Naive B cell (primary cell): ENCODE measurements at regions not wholly inside any gene's neighbourhood (a gene's known extent, or its start where the extent isn't known, plus 50 kb on each side); places are given as distances from the start of the nearest gene placed in this dataset.
"Not testable (repeated sequence)": the region's sequence is repeated elsewhere in the genome, so short reads cannot be mapped to it uniquely, and the experiment has no call there.

Source experiments
- ATAC-seq, 2 donors: fragments of 150-1000 bp; cut with Tn5 transposase; 2 replicates each; pipeline ENCODE4 v1.10.0; 2021; ENCODE audit warnings: low read depth in 2 of 2, mild to moderate bottlenecking in 2 of 2, moderate library complexity in 2 of 2
- DNase-seq: peaks from one replicate; pipeline ENCODE4 v3.0.0; 2022
- H3K27ac Mint-ChIP-seq, 6 donors: one replicate each; pipeline ENCODE4 v1.8.0; 2020 to 2022; ENCODE audit warnings: mild to moderate bottlenecking in 6 of 6, mixed read lengths in 6 of 6, moderate library complexity in 5 of 6, inconsistent platforms in 2 of 6
- H3K27me3 Mint-ChIP-seq, 3 donors: one replicate each; pipeline ENCODE4 v1.8.0; 2021 to 2022; ENCODE audit warnings: mixed read lengths in 3 of 3, mild to moderate bottlenecking in 1 of 3
- H3K36me3 Mint-ChIP-seq, 2 donors: one replicate each; pipeline ENCODE4 v1.8.0; 2020 to 2022; ENCODE audit warnings: mixed read lengths in 2 of 2, inconsistent platforms in 1 of 2, mild to moderate bottlenecking in 1 of 2
- H3K4me1 Mint-ChIP-seq, 3 donors: one replicate each; pipeline ENCODE4 v1.8.0; 2020 to 2022; ENCODE audit warnings: mixed read lengths in 3 of 3, inconsistent platforms in 1 of 3, mild to moderate bottlenecking in 1 of 3, moderate library complexity in 1 of 3
- H3K4me3 Mint-ChIP-seq, 8 donors: one replicate each; pipeline ENCODE4 v1.8.0; 2020 to 2022; ENCODE audit warnings: mild to moderate bottlenecking in 8 of 8, mixed read lengths in 8 of 8, moderate library complexity in 8 of 8, inconsistent platforms in 2 of 8
- H3K9me3 Mint-ChIP-seq, 7 donors: one replicate each; pipeline ENCODE4 v1.8.0; 2020 to 2022; ENCODE audit warnings: mixed read lengths in 7 of 7, mild to moderate bottlenecking in 5 of 7, inconsistent platforms in 2 of 7, moderate library complexity in 1 of 7

GRCh38 chr10:9825491-9826018 is 1192.1 kb upstream of the CELF2 start:
- peaks cover 0 to 2% (median 0%) of the 10 kb centered on the region in 3 donors for H3K4me1 Mint-ChIP-seq
- no peak overlapping the region for H3K4me3 Mint-ChIP-seq
- no peaks in the 10 kb centered on the region for H3K36me3 Mint-ChIP-seq
- no peak for ATAC-seq
- no peak for DNase-seq
- H3K27ac Mint-ChIP-seq, result no peak overlapping the region
- peaks cover 0 to 5% (median 0%) of the 10 kb centered on the region in 7 donors for H3K9me3 Mint-ChIP-seq
- H3K27me3 Mint-ChIP-seq, result peaks cover 0 to 4% (median 0%) of the 10 kb centered on the region in 3 donors

GRCh38 chr10:9828110-9828509 is 1189.6 kb upstream of the CELF2 start:
- Mint-ChIP-seq H3K36me3 (no peaks in the 10 kb centered on the region), H3K4me1 (peaks cover 0 to 2% (median 0%) of the 10 kb centered on the region in 3 donors), H3K4me3 (no peak overlapping the region), H3K27me3 (peaks cover 0 to 4% (median 0%) of the 10 kb centered on the region in 3 donors), H3K27ac (no peak overlapping the region), H3K9me3 (peaks cover 0 to 6% (median 3%) of the 10 kb centered on the region in 7 donors)
- ATAC-seq, result no peak
- no peak for DNase-seq

GRCh38 chr10:9833942-9834341 is 1183.7 kb upstream of the CELF2 start:
- no peaks in the 10 kb centered on the region for H3K27me3 Mint-ChIP-seq
- H3K27ac Mint-ChIP-seq, result no peak overlapping the region
- peaks cover under 1 to 10% (median 4%) of the 10 kb centered on the region in 7 donors for H3K9me3 Mint-ChIP-seq
- H3K4me3 Mint-ChIP-seq, result no peak overlapping the region
- H3K36me3 Mint-ChIP-seq, result peaks cover 0 to 3% of the 10 kb centered on the region in 2 donors
- ATAC-seq (no peak), DNase-seq (no peak)
- no peaks in the 10 kb centered on the region for H3K4me1 Mint-ChIP-seq

DNA sequence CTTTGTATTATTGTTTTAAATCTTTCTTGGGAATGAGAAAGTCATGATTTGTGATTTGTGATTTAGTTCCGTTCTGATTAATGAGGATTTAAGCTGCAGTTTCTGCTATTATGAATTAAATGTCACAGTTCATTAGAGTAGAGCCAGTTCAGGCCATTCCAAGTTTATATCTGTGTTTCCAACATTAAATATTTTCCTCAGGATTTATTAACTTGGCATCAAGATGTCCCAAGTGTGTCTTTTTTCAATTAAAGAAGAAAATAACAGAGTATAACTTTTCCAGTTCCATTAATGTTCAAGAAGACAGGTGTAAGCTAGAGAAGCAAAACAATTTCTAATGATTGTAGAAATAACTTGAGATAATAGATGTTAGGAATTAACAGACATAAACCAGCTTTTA is 1183.2 kb upstream of the CELF2 start:
- DNase-seq (no peak), ATAC-seq (no peak)
- Mint-ChIP-seq H3K9me3 (peaks cover 4 to 13% (median 6%) of the 10 kb centered on the region in 7 donors), H3K27me3 (no peaks in the 10 kb centered on the region), H3K4me3 (no peak overlapping the region), H3K36me3 (peaks cover 3 to 8% of the 10 kb centered on the region in 2 donors), H3K4me1 (no peaks in the 10 kb centered on the region), H3K27ac (no peak overlapping the region)

DNA sequence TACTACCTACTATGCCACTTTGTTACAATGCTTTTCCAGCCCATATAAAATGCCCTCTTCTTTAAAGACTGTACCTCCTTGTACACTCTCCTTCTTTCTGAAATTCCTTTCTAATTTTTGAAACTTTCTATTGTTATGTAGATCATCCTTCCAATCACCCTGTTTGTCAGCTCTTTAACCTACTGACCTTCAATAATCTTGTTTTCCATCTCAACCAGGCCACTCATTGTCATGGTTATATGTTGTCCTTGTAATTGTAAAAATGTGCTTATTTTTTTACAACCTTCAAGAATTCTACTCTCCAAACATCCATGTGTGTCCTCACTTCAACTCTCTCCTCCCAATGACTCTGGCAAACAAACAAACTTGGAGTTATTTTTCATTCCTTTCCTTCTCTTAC is 1172.6 kb upstream of the CELF2 start:
- peaks cover 0 to 13% of the 10 kb centered on the region in 2 donors for H3K36me3 Mint-ChIP-seq
- peaks cover 12 to 24% (median 21%) of the 10 kb centered on the region in 7 donors for H3K9me3 Mint-ChIP-seq
- no peaks in the 10 kb centered on the region for H3K27me3 Mint-ChIP-seq
- peak overlapping the region in 1 of 6 donors; percentile 73 for H3K27ac Mint-ChIP-seq
- H3K4me1 Mint-ChIP-seq, result no peaks in the 10 kb centered on the region
- H3K4me3 Mint-ChIP-seq, result no peak overlapping the region
- DNase-seq, result no peak
- no peak for ATAC-seq

DNA sequence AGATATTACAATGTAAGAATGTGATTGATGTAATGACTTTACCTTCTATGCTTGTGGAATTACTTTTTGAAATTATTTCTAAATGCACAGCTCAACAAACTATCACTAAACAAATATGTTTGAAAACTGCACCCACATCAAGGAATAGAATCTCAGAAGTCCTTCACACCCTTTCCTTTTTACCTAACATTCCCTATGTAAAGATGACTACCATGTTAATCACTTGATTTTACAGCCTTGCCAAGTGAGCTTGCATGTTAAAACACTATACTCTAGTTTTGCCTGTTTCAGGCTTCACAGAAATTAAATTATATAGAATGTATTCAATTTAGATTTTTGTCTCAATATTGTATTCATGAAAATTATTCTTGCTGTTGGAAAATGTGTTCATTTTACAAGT is 1169.4 kb upstream of the CELF2 start:
- Mint-ChIP-seq H3K4me1 (no peaks in the 10 kb centered on the region), H3K9me3 (peaks cover 21 to 50% (median 22%) of the 10 kb centered on the region in 7 donors), H3K27me3 (no peaks in the 10 kb centered on the region), H3K36me3 (peaks cover 0 to 13% of the 10 kb centered on the region in 2 donors), H3K27ac (no peak overlapping the region), H3K4me3 (no peak overlapping the region)
- no peak for ATAC-seq
- DNase-seq, result no peak

DNA sequence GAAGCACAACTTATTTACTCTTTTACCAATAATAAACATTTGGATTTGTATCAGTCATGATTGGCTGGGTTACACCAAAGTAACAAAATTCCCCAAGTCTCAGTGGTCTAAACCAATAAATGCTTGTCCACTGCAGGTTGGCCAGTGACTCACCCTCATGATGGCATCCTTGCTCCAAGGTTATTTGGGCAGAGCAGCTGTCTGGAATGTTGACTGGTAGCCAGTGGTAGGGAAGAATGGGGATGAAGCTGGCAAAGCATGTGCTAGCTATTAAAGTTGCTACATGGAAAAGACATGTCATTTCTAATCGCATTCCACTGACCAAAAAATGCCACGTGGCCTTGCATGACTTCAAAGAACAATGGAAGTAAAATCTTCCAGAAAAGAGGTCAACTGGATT is 1168.7 kb upstream of the CELF2 start:
- Mint-ChIP-seq H3K9me3 (peaks cover 20 to 47% (median 22%) of the 10 kb centered on the region in 7 donors), H3K4me1 (no peaks in the 10 kb centered on the region)

GRCh38 chr10:9850415-9850814 is 1167.3 kb upstream of the CELF2 start:
- no peaks in the 10 kb centered on the region for H3K4me1 Mint-ChIP-seq
- peaks cover 7 to 33% (median 18%) of the 10 kb centered on the region in 7 donors for H3K9me3 Mint-ChIP-seq
- H3K27me3 Mint-ChIP-seq, result no peaks in the 10 kb centered on the region
- peaks cover 0 to 2% of the 10 kb centered on the region in 2 donors for H3K36me3 Mint-ChIP-seq
- DNase-seq, result no peak
- no peak overlapping the region for H3K4me3 Mint-ChIP-seq
- H3K27ac Mint-ChIP-seq, result no peak overlapping the region
- ATAC-seq, result no peak

More for the DNA sequence above, 1168.7 kb upstream of the CELF2 start:
- DNase-seq (no peak), ATAC-seq (no peak)
- Mint-ChIP-seq H3K27ac (no peak overlapping the region), H3K27me3 (no peaks in the 10 kb centered on the region), H3K4me3 (no peak overlapping the region), H3K36me3 (peaks cover 0 to 13% of the 10 kb centered on the region in 2 donors)

- Mint-ChIP-seq H3K4me3 (no peak overlapping the region), H3K27me3 (no peaks in the 10 kb centered on the region), H3K9me3 (peaks cover 9 to 35% (median 15%) of the 10 kb centered on the region in 7 donors), H3K27ac (no peak overlapping the region), H3K4me1 (no peaks in the 10 kb centered on the region), H3K36me3 (no peaks in the 10 kb centered on the region)
- ATAC-seq (no peak), DNase-seq (no peak)
Observed at GRCh38 chr10:9851808-9852207, 1165.9 kb upstream of the CELF2 start.

GRCh38 chr10:9853405-9854355 is 1164.0 kb upstream of the CELF2 start:
- Mint-ChIP-seq H3K36me3 (no peaks in the 10 kb centered on the region), H3K27me3 (no peaks in the 10 kb centered on the region), H3K4me3 (no peak overlapping the region), H3K4me1 (no peaks in the 10 kb centered on the region), H3K27ac (no peak overlapping the region), H3K9me3 (peaks cover 9 to 35% (median 15%) of the 10 kb centered on the region in 7 donors)
- ATAC-seq, result no peak
- DNase-seq, result no peak

DNA sequence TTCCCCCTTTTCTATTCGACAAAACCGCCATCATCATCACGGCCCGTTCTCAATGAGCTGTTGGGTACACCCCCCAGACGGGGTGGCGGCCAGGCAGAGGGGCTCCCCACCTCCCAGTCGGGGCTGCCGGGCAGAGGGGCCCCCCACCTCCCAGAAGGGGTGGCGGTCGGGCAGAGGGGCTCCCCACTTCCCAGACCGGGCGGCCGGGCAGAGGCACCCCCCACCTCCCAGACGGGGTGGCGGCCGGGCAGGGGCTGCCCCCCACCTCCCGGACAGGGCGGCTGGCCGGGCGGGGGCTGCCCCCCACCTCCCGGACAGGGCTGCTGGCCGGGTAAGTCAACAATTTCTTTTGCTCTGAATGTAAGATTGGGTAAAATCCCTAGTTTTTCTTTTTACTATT is 1162.2 kb upstream of the CELF2 start:
- H3K4me3 Mint-ChIP-seq, H3K4me1 Mint-ChIP-seq, H3K36me3 Mint-ChIP-seq, ATAC-seq, H3K27me3 Mint-ChIP-seq, H3K27ac Mint-ChIP-seq, DNase-seq: not testable (repeated sequence)
- peaks cover 9 to 31% (median 15%) of the 10 kb centered on the region in 7 donors for H3K9me3 Mint-ChIP-seq

DNA sequence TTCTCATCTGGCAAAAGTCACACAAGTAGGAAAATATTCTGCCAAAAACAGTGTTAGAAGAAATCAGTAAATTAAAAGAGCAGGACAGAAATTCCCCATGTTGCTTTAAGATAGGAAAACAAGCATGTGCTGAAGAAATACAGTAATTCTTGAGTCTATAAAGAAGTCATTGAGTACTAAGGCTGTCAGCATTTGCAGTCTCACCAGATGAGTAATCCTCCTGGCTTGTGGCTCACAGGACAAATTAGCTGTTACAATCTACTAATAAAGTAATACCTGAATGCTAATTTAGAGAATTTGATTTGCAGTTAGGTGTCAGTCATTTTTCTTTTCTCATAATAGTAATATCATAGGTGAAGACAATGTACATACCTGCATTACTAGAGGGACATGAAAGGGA is 1158.9 kb upstream of the CELF2 start:
- no peak overlapping the region for H3K4me3 Mint-ChIP-seq
- H3K36me3 Mint-ChIP-seq, result no peaks in the 10 kb centered on the region
- H3K9me3 Mint-ChIP-seq, result peaks cover 6 to 15% (median 9%) of the 10 kb centered on the region in 7 donors
- H3K4me1 Mint-ChIP-seq, result no peaks in the 10 kb centered on the region
- H3K27me3 Mint-ChIP-seq, result no peaks in the 10 kb centered on the region
- no peak overlapping the region for H3K27ac Mint-ChIP-seq
- ATAC-seq, result no peak
- DNase-seq, result no peak

GRCh38 chr10:9860045-9860444 is 1157.6 kb upstream of the CELF2 start:
- Mint-ChIP-seq H3K9me3 (peaks cover 5 to 15% (median 9%) of the 10 kb centered on the region in 7 donors), H3K4me3 (no peak overlapping the region), H3K36me3 (no peaks in the 10 kb centered on the region), H3K27ac (no peak overlapping the region), H3K4me1 (no peaks in the 10 kb centered on the region), H3K27me3 (no peaks in the 10 kb centered on the region)
- DNase-seq (no peak), ATAC-seq (no peak)

DNA sequence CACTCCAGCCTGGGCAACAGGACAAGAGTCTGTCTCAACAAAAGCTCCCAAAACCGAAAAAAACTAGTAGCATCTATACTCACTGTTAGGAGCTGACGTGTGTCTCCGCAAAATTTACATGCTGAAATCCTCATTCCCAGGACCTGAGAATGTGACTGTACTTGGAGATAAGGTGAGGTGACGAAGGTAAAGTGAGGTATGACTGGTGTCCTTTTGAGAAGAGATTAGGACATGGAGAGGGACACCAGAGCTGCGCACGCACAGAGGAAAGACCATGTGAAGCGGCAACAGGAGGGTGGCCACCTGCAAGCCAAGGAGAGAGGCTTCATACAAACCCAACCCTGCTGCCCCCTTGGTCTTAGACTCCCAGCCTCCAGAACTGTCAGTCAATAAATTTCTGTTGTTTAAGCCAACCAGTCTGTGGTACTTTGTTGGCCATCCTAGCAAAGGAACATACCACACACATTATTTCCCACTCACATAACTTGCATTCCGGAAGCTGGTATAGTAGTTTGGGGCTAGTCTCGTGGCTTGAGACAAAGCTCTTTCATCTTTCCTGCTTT is 1154.0 kb upstream of the CELF2 start:
- H3K4me3 Mint-ChIP-seq, result no peak overlapping the region

More for the DNA sequence above, 1154.0 kb upstream of the CELF2 start:
- no peak for ATAC-seq
- H3K27me3 Mint-ChIP-seq, result no peaks in the 10 kb centered on the region
- no peaks in the 10 kb centered on the region for H3K4me1 Mint-ChIP-seq
- H3K36me3 Mint-ChIP-seq, result no peaks in the 10 kb centered on the region
- H3K27ac Mint-ChIP-seq, result no peak overlapping the region
- H3K9me3 Mint-ChIP-seq, result peaks cover 0 to 15% (median 7%) of the 10 kb centered on the region in 7 donors
- no peak for DNase-seq
